OCI-LY1 (cell line): ENCODE measurements at regions not wholly inside any gene's neighbourhood (a gene's known extent, or its start where the extent isn't known, plus 50 kb on each side); places are given as distances from the start of the nearest gene placed in this dataset.

ENCODE experiments used
- EZH2 ChIP-seq: fragments of 200-600 bp; sonication (generic), shearing (Covaris generic); IDR thresholded peaks from 2 replicates; pipeline ENCODE4 v1.8.0; 2017; ENCODE audit warnings: borderline replicate concordance, mixed run types, mild to moderate bottlenecking, antibody characterized with exemption, low read length, moderate library complexity, mixed read lengths
- TF ChIP-seq, protein P1 (sequence below): fragments of 200-600 bp; sonication (generic), shearing (Covaris generic); IDR thresholded peaks from 2 replicates; pipeline ENCODE4 v1.5.1; 2017; ENCODE audit warnings: mild to moderate bottlenecking, antibody characterized with exemption, low read length, moderate library complexity, mixed read lengths

DNA sequence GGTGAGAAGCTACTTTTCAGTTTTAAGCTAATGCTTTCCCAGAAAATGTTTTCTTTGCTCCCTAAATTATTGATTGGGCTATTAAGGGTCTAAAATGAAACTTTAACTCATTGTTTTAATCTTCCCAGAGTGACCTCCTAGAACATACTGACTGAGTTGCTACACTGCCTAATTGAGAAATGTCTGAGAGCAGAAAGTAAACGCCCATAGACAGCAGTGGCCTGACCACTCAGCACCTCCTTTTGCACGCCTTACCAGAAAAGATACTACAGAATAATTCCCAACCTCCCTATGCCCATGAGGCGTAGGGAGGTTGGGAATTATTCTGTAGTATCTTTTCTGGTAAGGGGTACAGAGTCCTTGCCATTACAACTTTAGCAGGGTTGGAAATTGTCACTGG lies 381.8 kb upstream of the LCORL start:
- TF ChIP-seq, protein P1, sequence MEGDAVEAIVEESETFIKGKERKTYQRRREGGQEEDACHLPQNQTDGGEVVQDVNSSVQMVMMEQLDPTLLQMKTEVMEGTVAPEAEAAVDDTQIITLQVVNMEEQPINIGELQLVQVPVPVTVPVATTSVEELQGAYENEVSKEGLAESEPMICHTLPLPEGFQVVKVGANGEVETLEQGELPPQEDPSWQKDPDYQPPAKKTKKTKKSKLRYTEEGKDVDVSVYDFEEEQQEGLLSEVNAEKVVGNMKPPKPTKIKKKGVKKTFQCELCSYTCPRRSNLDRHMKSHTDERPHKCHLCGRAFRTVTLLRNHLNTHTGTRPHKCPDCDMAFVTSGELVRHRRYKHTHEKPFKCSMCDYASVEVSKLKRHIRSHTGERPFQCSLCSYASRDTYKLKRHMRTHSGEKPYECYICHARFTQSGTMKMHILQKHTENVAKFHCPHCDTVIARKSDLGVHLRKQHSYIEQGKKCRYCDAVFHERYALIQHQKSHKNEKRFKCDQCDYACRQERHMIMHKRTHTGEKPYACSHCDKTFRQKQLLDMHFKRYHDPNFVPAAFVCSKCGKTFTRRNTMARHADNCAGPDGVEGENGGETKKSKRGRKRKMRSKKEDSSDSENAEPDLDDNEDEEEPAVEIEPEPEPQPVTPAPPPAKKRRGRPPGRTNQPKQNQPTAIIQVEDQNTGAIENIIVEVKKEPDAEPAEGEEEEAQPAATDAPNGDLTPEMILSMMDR: no peak
- no peak for TF ChIP-seq EZH2
